ENCODE measurements at regions not wholly inside any gene's neighbourhood (a gene's known extent, or its start where the extent isn't known, plus 50 kb on each side); places are given as distances from the start of the nearest gene placed in this dataset.

GRCh38 chr4:83753260-83753659 lies 217.4 kb downstream of the GPAT3 start:
- no peak overlapping the region for H3K27ac Mint-ChIP-seq (ENCODE audit: unreplicated experiment)
- no peaks in the 10 kb centered on the region for H3K36me3 Mint-ChIP-seq (ENCODE audit: unreplicated experiment)
- TF ChIP-seq CTCF (IDR thresholded peaks at IDR 0.05), result no peak
- H3K27me3 Mint-ChIP-seq (ENCODE audit: unreplicated experiment), result peaks cover 22% of the 10 kb centered on the region
- H3K9me3 Mint-ChIP-seq (ENCODE audit: unreplicated experiment), result no peaks in the 10 kb centered on the region
- no peaks in the 10 kb centered on the region for H3K4me1 Mint-ChIP-seq (ENCODE audit: unreplicated experiment)
- no peak overlapping the region for H3K4me3 Mint-ChIP-seq (ENCODE audit: unreplicated experiment)
- DNase-seq (ENCODE audit: extremely low spot score, unreplicated experiment), result no peak

- Mint-ChIP-seq H3K9me3 (ENCODE audit: unreplicated experiment) (no peaks in the 10 kb centered on the region), H3K36me3 (ENCODE audit: unreplicated experiment) (no peaks in the 10 kb centered on the region)
Observed at GRCh38 chr4:83751336-83751949, 215.5 kb downstream of the GPAT3 start.

GRCh38 chr4:83748711-83749110 lies 212.8 kb downstream of the GPAT3 start:
- H3K9me3 Mint-ChIP-seq (ENCODE audit: unreplicated experiment), result no peaks in the 10 kb centered on the region
- no peaks in the 10 kb centered on the region for H3K36me3 Mint-ChIP-seq (ENCODE audit: unreplicated experiment)
- peaks cover 25% of the 10 kb centered on the region for H3K27me3 Mint-ChIP-seq (ENCODE audit: unreplicated experiment)
- no peaks in the 10 kb centered on the region for H3K4me1 Mint-ChIP-seq (ENCODE audit: unreplicated experiment)
- no peak overlapping the region for H3K27ac Mint-ChIP-seq (ENCODE audit: unreplicated experiment)
- DNase-seq (ENCODE audit: extremely low spot score, unreplicated experiment), result no peak
- H3K4me3 Mint-ChIP-seq (ENCODE audit: unreplicated experiment), result no peak overlapping the region
- TF ChIP-seq CTCF (IDR thresholded peaks at IDR 0.05), result no peak

More at GRCh38 chr4:83751336-83751949, 215.5 kb downstream of the GPAT3 start:
- no peak for DNase-seq (ENCODE audit: extremely low spot score, unreplicated experiment)
- no peaks in the 10 kb centered on the region for H3K4me1 Mint-ChIP-seq (ENCODE audit: unreplicated experiment)
- no peak for TF ChIP-seq CTCF (IDR thresholded peaks at IDR 0.05)
- H3K27ac Mint-ChIP-seq (ENCODE audit: unreplicated experiment), result no peak overlapping the region
- H3K27me3 Mint-ChIP-seq (ENCODE audit: unreplicated experiment), result peaks cover 27% of the 10 kb centered on the region
- H3K4me3 Mint-ChIP-seq (ENCODE audit: unreplicated experiment), result no peak overlapping the region

GRCh38 chr4:83738895-83739294 lies 203.0 kb downstream of the GPAT3 start:
- Mint-ChIP-seq H3K27me3 (ENCODE audit: unreplicated experiment) (peaks cover 50% of the 10 kb centered on the region), H3K4me1 (ENCODE audit: unreplicated experiment) (no peaks in the 10 kb centered on the region), H3K36me3 (ENCODE audit: unreplicated experiment) (no peaks in the 10 kb centered on the region), H3K27ac (ENCODE audit: unreplicated experiment) (no peak overlapping the region), H3K4me3 (ENCODE audit: unreplicated experiment) (no peak overlapping the region), H3K9me3 (ENCODE audit: unreplicated experiment) (no peaks in the 10 kb centered on the region)
- TF ChIP-seq CTCF (IDR thresholded peaks at IDR 0.05), result no peak
- DNase-seq (ENCODE audit: extremely low spot score, unreplicated experiment), result no peak

GRCh38 chr4:83734576-83734975 lies 198.7 kb downstream of the GPAT3 start:
- Mint-ChIP-seq H3K4me1 (ENCODE audit: unreplicated experiment) (no peaks in the 10 kb centered on the region), H3K27me3 (ENCODE audit: unreplicated experiment) (peaks cover 22% of the 10 kb centered on the region), H3K9me3 (ENCODE audit: unreplicated experiment) (peaks cover 10% of the 10 kb centered on the region), H3K36me3 (ENCODE audit: unreplicated experiment) (no peaks in the 10 kb centered on the region), H3K4me3 (ENCODE audit: unreplicated experiment) (no peak overlapping the region), H3K27ac (ENCODE audit: unreplicated experiment) (no peak overlapping the region)
- no peak for TF ChIP-seq CTCF (IDR thresholded peaks at IDR 0.05)
- DNase-seq (ENCODE audit: extremely low spot score, unreplicated experiment), result no peak
